VCaP (cell line): ENCODE measurements at regions not wholly inside any gene's neighbourhood (a gene's known extent, or its start where the extent isn't known, plus 50 kb on each side); places are given as distances from the start of the nearest gene placed in this dataset.

ENCODE experiments used
- H3K27ac ChIP-seq: fragments of 450-650 bp; 2 replicates; pipeline ENCODE4 v1.5.1; 2017
- TF ChIP-seq, protein P1 (sequence below): fragments of 450-650 bp; conservative IDR thresholded peaks from 2 replicates; pipeline ENCODE4 v1.5.1; 2017; ENCODE audit warnings: mild to moderate bottlenecking, moderate library complexity

- TF ChIP-seq, protein P1, sequence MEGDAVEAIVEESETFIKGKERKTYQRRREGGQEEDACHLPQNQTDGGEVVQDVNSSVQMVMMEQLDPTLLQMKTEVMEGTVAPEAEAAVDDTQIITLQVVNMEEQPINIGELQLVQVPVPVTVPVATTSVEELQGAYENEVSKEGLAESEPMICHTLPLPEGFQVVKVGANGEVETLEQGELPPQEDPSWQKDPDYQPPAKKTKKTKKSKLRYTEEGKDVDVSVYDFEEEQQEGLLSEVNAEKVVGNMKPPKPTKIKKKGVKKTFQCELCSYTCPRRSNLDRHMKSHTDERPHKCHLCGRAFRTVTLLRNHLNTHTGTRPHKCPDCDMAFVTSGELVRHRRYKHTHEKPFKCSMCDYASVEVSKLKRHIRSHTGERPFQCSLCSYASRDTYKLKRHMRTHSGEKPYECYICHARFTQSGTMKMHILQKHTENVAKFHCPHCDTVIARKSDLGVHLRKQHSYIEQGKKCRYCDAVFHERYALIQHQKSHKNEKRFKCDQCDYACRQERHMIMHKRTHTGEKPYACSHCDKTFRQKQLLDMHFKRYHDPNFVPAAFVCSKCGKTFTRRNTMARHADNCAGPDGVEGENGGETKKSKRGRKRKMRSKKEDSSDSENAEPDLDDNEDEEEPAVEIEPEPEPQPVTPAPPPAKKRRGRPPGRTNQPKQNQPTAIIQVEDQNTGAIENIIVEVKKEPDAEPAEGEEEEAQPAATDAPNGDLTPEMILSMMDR = no peak
- H3K27ac ChIP-seq = no peak overlapping the region
Observed at GRCh38 chr6:8246403-8246802, 144.1 kb upstream of the EEF1E1 start.

DNA sequence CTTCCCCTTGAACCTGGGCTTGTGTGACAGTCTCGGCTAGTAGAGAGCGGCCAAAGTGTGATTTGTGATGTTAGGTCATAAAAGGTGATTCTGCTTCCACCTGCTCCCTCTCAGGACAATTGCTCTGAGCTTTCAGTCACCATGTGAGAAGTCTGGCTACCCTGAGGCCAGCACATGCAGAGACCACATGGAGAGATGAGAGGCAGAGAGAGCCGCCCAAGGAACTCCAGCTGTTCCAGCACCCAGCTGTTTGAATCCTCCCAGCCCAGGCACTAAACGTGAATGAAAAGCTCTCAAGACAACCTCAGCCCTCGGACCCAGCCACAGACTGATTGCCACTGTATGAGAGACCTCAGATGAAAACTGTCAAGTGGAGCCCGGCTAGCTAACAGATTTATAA is 143.4 kb upstream of the EEF1E1 start:
- TF ChIP-seq, protein P1 = no peak
- H3K27ac ChIP-seq = no peak overlapping the region

- no peak overlapping the region for H3K27ac ChIP-seq
Observed at GRCh38 chr6:8243475-8243874, 141.1 kb upstream of the EEF1E1 start.

DNA sequence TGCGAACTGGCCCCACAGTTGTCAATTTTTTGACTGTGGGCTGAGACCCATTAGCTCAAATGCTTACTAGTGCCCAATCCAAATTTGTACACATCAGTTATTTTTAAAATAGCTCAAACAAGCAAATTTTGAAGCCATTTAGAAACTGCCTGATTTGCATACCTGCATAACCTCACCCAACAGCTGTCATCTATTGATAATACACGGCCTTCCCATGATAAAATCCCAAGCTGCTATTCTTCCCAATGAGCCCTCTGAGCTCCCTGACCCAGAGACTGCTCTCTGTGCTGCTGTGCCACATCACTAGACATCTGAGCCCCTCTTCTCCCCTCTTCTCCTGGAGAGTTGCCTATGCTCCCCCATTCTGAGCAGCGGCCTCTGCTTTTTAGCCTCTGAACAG is 140.5 kb upstream of the EEF1E1 start:
- TF ChIP-seq, protein P1 = no peak
- no peak overlapping the region for H3K27ac ChIP-seq

More at GRCh38 chr6:8243475-8243874, 141.1 kb upstream of the EEF1E1 start:
- TF ChIP-seq, protein P1 = no peak

DNA sequence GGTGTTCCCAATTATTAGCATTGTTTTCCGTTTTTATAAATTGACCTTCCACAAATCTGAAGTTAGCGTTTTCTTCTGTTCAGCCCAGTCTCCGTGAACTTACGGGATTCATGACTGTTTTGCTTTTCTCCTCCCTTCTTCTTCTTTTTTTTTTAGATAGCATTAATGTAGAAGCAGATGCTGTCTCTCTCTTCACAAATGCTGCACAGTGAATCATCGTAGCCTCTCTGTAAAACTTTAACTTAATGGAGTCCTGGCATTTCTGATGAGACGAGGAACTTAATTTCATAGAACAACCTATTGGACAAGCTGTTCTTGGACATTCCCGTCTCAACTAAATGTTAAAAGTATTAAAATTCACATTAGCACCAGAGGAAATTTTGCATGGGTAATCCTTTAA is 138.0 kb upstream of the EEF1E1 start:
- TF ChIP-seq, protein P1 = no peak
- no peak overlapping the region for H3K27ac ChIP-seq

DNA sequence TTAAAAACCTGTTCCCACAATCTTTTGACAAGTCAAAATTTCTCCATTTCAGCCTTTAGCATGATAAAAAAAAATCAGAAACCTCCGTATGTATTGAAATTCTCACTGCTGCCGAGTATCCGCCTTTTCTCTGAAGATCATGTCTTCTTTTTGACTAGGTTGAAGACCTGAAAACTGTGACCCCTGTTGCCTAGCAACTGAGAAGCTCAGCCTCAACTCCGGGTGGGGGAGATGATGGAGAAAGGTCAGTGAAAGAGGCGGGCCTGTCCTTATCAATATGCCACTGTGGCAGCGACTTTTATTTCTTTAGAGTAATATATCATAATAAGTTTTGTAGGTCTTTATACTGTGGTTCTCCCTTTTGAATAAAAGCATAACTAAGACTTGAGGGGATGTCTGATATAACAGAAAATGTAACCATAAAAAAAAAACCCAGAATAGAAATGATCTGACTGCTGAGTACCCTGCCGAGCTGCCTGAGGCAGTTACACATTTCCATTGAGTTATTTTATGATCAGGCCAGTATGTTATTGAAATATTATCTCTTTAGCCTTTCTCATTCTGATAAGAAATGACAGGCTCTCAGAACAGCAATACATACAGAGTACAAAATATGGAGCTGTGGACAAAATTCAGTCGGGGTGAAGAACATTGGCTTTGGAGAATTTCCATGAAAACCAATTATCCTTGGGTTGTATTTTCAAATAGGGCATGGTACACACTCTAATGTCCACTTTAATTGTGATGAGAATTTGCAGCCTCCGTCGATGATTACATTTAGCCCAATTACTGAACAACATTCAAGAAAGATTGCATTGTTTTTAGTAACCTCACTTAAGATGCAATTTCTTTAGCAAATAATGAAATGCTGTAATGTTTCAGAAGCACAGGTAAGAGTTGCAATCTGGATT is 136.7 kb upstream of the EEF1E1 start:
- TF ChIP-seq, protein P1 = no peak
- H3K27ac ChIP-seq = no peak overlapping the region

DNA sequence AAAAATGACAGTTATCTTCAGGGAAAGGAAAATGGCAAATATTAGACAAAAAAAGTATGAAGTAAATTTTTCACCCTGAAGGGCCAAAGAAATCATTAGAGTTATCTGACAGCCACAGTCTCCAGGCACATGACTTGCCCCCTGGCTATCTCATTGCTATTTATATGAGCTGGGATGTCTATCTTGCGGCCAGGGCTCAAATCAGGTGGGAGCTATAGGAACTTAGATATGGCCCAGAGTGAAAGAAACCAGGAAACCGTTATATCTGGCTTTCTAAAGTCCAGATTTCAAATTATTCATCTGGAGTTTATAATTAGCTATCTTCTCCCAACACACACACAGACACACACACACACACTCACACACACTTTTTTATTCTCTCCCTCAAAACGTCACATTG is 135.3 kb upstream of the EEF1E1 start:
- TF ChIP-seq, protein P1 = no peak

More for the DNA sequence above, 135.3 kb upstream of the EEF1E1 start:
- no peak overlapping the region for H3K27ac ChIP-seq
